COLO829 (cell line): ENCODE measurements at regions not wholly inside any gene's neighbourhood (a gene's known extent, or its start where the extent isn't known, plus 50 kb on each side); places are given as distances from the start of the nearest gene placed in this dataset.
"Not testable (repeated sequence)": the region's sequence is repeated elsewhere in the genome, so short reads cannot be mapped to it uniquely, and the experiment has no call there.

Experiments
- DNase-seq: peaks from one replicate; pipeline ENCODE4 v3.0.0; 2012; ENCODE audit warnings: low spot score

GRCh38 chr9:31823365-31823764 lies 561.1 kb upstream of the ACO1 start:
- DNase-seq: no peak

GRCh38 chr9:31824860-31825259 lies 559.6 kb upstream of the ACO1 start:
- DNase-seq: no peak

- DNase-seq: no peak
These were observed 547.2 kb upstream of the ACO1 start for GRCh38 chr9:31837211-31837610.

GRCh38 chr9:31839273-31839672 lies 545.2 kb upstream of the ACO1 start:
- DNase-seq: no peak

DNA sequence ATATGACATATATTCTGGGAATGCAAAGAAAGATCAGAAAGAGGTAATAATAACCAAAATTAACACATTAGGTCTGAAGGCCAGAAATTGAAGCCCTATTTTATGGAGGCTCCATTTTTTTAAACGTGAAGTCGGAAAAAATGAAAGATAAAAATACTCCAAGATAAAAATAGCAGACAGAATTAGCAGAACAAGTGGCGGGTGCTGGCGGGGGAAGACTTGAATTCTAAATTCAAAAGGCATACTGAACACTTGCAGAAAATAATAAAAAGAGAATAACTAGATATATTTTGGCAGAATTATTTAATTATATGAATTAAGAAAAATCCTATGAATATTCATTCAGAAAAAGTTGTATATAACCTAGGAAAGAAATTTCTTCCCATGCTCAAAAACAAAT lies 543.7 kb upstream of the ACO1 start:
- no peak for DNase-seq

- DNase-seq: no peak
These were observed 536.5 kb upstream of the ACO1 start for GRCh38 chr9:31847963-31848362.

DNA sequence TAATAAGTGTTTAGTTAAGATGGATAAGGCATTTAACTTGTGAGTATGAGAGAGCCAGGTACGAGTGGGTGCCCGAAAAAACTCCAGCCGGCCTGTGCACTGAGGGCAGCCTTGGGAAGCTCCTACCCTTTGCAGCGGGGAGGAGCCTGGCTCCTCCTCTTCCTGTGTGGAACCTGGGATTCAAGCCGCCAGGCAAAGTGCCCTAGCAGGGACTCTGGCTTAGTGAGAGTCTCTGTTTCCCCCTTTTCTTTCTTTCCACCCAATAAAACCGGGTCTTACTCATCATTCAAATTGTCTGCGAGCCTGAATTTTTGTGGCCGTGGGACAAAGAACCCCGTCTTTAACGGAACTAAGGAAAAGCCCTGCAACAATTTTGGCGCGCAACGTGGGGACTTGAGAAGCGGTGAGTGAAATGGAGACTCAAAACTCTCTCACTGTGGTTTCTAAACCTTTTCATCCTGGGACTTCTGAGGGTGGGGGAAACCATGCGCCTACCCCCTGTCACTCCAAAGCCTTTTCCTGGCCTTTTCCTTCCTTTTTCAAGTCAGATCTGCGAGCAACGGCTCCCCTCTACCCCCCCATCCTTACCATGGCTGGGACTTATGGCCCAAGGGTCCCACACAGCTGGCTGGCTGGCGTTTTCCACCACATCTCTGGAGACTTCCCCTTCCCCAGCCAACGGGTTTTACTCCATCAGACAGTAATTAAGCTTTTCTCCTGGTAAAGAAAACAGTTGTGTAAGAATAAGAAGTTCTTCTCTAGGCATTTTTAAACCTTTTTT lies 535.7 kb upstream of the ACO1 start:
- no peak for DNase-seq

- DNase-seq: no peak
These were observed 530.3 kb upstream of the ACO1 start for GRCh38 chr9:31854187-31854586.

DNA sequence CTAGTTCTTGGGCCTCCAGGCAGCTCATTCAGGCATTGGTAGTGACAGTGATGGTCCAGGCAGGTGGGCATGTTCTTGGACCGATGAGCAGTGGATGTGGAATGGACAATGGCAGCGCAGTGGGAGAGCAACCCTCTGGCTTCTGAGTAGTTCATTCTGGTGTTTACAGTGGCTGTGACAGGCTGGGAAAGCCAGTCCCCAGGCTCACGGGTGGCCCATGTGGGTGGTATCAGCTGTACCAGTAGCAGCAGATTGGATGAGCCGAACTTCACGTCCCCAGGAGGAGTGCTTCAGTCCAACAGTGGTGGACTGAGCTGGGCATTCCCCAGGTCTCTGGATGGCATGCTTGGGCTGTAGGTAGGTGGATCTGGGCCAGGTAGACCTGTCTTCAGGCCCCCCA lies 515.6 kb upstream of the ACO1 start:
- DNase-seq: no peak

- DNase-seq: no peak
These were observed 514.2 kb upstream of the ACO1 start for GRCh38 chr9:31870276-31870675.

DNA sequence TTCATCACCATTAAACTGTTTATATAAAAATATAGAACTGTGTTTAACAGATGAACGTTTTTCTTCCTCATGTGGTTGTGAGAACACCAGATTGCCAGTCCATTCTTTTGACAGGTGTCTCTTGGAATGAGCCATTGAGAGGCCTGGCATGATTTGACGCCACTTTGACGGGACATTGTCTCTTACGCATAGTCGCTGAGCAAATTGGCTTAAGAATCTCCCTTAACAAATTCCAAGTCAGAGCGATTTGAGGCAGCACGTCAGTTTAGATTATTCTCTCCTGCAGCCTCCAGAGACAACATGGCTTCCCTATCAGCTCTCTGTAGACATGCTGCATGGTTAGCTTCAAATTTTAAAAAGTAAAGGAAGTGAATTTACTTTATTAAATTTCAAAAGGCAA lies 510.7 kb upstream of the ACO1 start:
- no peak for DNase-seq

GRCh38 chr9:31894008-31894407 lies 490.4 kb upstream of the ACO1 start:
- no peak for DNase-seq

DNA sequence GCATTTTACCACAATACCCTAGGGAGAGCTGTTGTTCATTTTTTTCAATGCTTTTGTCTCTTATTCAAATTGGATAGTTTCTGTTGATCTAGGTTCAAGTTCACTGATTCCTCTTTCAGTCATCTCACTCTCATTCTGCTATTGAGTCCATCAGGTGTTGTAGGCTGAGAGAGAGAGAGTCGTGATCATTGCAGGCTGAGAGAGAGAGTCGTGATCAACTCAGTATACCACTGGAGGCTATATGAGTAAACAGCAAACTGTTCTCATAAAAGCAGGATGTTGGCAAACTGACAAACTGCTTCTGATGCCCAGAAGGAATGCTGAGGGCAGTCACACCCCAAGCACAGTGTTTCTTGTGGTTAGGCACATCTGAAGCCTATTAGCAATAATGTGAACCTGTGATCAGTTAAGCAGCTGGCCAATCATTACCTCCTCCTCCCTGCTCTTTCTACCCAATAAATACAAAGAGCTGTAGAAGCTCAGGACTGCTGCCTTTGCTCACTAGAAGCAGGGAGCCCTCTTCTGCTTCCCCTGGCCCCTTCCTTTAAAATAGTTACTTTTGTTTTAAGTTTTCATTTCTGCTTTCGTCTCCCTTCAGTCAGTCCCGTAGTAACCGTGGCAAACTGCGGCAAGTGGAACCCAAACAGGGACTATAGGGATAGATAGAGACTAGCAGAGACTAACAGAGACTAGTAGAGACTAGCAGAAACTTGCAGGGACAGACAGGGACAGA lies 476.1 kb upstream of the ACO1 start:
- DNase-seq: no peak

DNA sequence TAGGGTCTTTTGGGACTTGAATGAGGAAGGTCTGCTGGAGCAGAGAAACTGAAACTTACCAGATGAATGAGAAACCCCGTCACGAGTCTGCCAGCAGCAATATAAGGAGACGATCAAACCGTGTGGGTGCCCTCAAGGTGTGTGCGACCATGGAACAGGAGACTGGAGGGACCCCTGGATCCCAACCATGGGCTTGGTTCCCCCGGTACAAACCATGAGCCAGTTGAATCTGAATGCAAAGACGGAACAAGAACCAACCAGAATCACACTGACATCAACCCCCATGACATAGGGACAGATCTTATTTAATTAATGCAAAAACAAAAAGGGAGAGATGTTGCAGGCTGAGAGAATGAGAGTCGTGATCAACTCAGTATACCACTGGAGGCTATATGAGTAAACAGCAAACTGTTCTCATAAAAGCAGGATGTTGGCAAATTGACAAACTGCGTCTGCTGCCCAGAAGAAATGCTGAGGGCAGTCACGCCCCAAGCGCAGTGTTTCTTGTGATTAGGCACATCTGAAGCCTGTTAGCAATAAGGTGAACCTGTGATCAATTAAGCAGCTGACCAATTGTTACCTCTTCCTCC lies 475.5 kb upstream of the ACO1 start:
- DNase-seq: no peak

DNA sequence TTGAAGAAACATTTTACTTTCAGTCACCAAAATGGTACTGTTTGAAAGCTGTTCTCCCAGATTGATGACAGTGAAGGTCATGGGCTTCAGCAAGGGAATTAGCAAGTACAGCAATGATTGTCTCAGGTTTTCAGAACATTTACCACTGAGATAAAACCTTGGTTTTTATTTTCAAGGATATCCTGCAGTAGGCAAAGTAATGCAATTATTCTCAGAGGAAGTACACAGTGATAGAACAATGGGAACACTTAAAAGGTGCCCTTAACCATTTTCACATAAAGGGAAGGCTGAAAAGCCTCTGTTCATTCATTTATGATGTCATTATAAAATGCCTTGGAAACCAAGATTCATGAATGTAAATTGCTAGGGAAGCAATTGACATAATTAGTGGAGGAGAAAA lies 471.8 kb upstream of the ACO1 start:
- DNase-seq: peak; percentile 28

GRCh38 chr9:31916591-31917241 lies 467.7 kb upstream of the ACO1 start:
- no peak for DNase-seq

GRCh38 chr9:31937737-31938136 lies 446.7 kb upstream of the ACO1 start:
- DNase-seq: not testable (repeated sequence)

DNA sequence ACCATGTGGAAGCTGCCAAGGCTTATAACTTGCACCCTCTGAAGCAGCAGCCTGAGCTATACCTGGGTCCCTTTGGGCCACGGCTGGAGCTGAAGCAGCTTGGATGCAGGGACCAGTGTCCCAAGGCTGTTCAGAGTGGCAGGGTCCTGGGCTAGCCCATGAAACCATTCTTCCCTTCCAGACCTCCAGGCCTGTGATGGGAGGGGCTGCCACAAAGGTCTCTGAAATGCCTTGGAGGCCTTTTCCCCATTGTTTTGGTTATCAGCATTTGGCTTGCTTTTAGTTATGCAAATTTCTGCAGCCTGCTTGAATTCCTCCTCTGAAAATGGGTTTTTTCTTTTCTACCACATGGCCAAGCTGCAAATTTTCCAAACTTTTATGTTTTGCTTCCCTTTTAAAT lies 433.7 kb upstream of the ACO1 start:
- no peak for DNase-seq

DNA sequence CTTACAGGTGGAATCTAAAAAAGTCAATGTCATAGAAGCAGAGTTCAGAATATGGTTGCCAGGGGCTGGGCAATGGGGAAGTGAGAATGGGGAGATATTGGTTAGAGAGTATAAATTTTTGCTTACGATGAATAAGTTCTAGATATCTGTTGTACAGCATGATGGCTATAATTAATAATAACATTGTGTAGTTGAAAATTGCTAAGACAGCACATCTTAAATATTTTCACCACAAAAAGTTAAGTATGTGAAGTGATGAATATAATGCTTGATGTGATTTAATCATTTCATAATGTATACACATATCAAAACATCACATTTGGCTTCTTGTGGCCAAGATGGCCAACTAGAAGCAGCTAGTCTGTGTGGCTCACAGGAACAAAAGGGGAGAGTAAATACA lies 425.9 kb upstream of the ACO1 start:
- no peak for DNase-seq

DNA sequence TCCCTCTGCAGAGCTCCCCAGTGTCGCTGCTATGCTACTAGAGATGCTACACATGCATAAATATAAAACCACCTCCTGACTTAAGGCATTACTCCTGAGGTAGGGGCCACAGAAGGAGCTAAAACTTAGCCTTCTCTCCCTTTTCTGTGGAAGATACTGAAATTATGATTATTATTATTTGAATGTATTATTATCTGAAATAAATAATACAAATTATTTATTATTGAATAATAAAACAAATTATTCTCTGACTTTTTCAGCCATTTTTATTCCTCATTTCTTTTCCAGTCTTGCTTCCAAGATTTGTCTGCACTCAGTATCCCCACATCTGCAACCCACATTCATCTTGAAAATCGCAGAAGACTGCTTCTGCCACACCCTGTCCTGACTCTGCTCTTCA lies 414.9 kb upstream of the ACO1 start:
- no peak for DNase-seq

GRCh38 chr9:31983895-31984294 lies 400.5 kb upstream of the ACO1 start:
- no peak for DNase-seq

GRCh38 chr9:31996331-31996730 lies 388.1 kb upstream of the ACO1 start:
- no peak for DNase-seq
